ENCODE measurements at regions not wholly inside any gene's neighbourhood (a gene's known extent, or its start where the extent isn't known, plus 50 kb on each side); places are given as distances from the start of the nearest gene placed in this dataset.
"Not testable (repeated sequence)": the region's sequence is repeated elsewhere in the genome, so short reads cannot be mapped to it uniquely, and the experiment has no call there.

- DNase-seq (ENCODE audit: low spot score), result no peak
Observed at GRCh38 chr10:85012305-85012704, 683.9 kb downstream of the CCSER2 start.

GRCh38 chr10:85026878-85027467 lies 698.6 kb downstream of the CCSER2 start:
- no peak for DNase-seq (ENCODE audit: low spot score)

- DNase-seq (ENCODE audit: low spot score), result no peak
Observed at GRCh38 chr10:85032981-85033380, 704.6 kb downstream of the CCSER2 start.

- DNase-seq (ENCODE audit: low spot score), result no peak
Observed at GRCh38 chr10:85036661-85037060, 708.3 kb downstream of the CCSER2 start.

- no peak for DNase-seq (ENCODE audit: low spot score)
Observed at GRCh38 chr10:85039311-85039710, 710.9 kb downstream of the CCSER2 start.

GRCh38 chr10:85043207-85043606 lies 714.8 kb downstream of the CCSER2 start:
- no peak for DNase-seq (ENCODE audit: low spot score)

- no peak for DNase-seq (ENCODE audit: low spot score)
Observed at GRCh38 chr10:85045046-85045445, 716.7 kb downstream of the CCSER2 start.

- DNase-seq (ENCODE audit: low spot score), result no peak
Observed at GRCh38 chr10:85047170-85047834, 718.9 kb downstream of the CCSER2 start.

- no peak for DNase-seq (ENCODE audit: low spot score)
Observed at GRCh38 chr10:85047979-85048378, 719.6 kb downstream of the CCSER2 start.

GRCh38 chr10:85048644-85049043 lies 720.3 kb downstream of the CCSER2 start:
- no peak for DNase-seq (ENCODE audit: low spot score)

- no peak for DNase-seq (ENCODE audit: low spot score)
Observed at GRCh38 chr10:85060944-85061343, 732.6 kb downstream of the CCSER2 start.

GRCh38 chr10:85061401-85061800 lies 733.0 kb downstream of the CCSER2 start:
- DNase-seq (ENCODE audit: low spot score), result no peak

GRCh38 chr10:85067955-85068354 lies 739.6 kb downstream of the CCSER2 start:
- no peak for DNase-seq (ENCODE audit: low spot score)

GRCh38 chr10:85080934-85081333 lies 752.5 kb downstream of the CCSER2 start:
- DNase-seq (ENCODE audit: low spot score), result no peak

- DNase-seq (ENCODE audit: low spot score), result no peak
Observed at GRCh38 chr10:85098835-85099521, 770.6 kb downstream of the CCSER2 start.

- DNase-seq (ENCODE audit: low spot score), result no peak
Observed at GRCh38 chr10:85100495-85100894, 772.1 kb downstream of the CCSER2 start.

- DNase-seq (ENCODE audit: low spot score), result no peak
Observed at GRCh38 chr10:85105614-85106255, 777.3 kb downstream of the CCSER2 start.

- DNase-seq (ENCODE audit: low spot score), result no peak
Observed at GRCh38 chr10:85111271-85111670, 782.9 kb downstream of the CCSER2 start.

GRCh38 chr10:85124603-85125051 lies 796.2 kb downstream of the CCSER2 start:
- peak; percentile 84 for DNase-seq (ENCODE audit: low spot score)

GRCh38 chr10:85137253-85137652 lies 808.9 kb downstream of the CCSER2 start:
- DNase-seq (ENCODE audit: low spot score), result no peak

GRCh38 chr10:85138046-85138445 lies 809.7 kb downstream of the CCSER2 start:
- DNase-seq (ENCODE audit: low spot score), result no peak

- no peak for DNase-seq (ENCODE audit: low spot score)
Observed at GRCh38 chr10:85139124-85139523, 810.7 kb downstream of the CCSER2 start.

GRCh38 chr10:85141520-85141919 lies 813.1 kb downstream of the CCSER2 start:
- not testable (repeated sequence) for DNase-seq (ENCODE audit: low spot score)
